Tibial artery (tissue), 4 donors: ENCODE measurements at regions not wholly inside any gene's neighbourhood (a gene's known extent, or its start where the extent isn't known, plus 50 kb on each side); places are given as distances from the start of the nearest gene placed in this dataset.
"Not testable (repeated sequence)": the region's sequence is repeated elsewhere in the genome, so short reads cannot be mapped to it uniquely, and the experiment has no call there.

Experiments
- DNase-seq, 2 donors: peaks; one replicate each; pipeline ENCODE4 v3.0.0-alpha.2; 2019
- H3K27ac ChIP-seq, 2 donors: fragments of 200-600 bp; sonication (generic) in 1 of 2; 1 replicate in 1 of 2; 2 replicates in 1 of 2; pipeline ENCODE4 v1.5.1; 2018 to 2019; ENCODE audit warnings: mild to moderate bottlenecking in 1 of 2
- H3K27me3 ChIP-seq, 2 donors: fragments of 200-600 bp; sonication (generic) in 1 of 2; one replicate each; pipeline versions ENCODE4 v1.5.1 to v1.6.0; 2016 to 2019
- H3K36me3 ChIP-seq, 3 donors: fragments of 200-600 bp; sonication (generic) in 2 of 3; one replicate each; pipeline ENCODE4 v1.5.1; 2016 to 2019; ENCODE audit warnings: mild to moderate bottlenecking in 2 of 3
- H3K4me1 ChIP-seq, 4 donors: fragments of 200-600 bp; sonication (generic) in 2 of 4; 1 replicate in 3 of 4; 2 replicates in 1 of 4; pipeline ENCODE4 v1.5.1; 2016 to 2019
- H3K4me3 ChIP-seq, 2 donors: fragments of 200-600 bp; sonication (generic) in 1 of 2; 1 replicate in 1 of 2; 2 replicates in 1 of 2; pipeline ENCODE4 v1.5.1; 2018 to 2019; ENCODE audit warnings: mild to moderate bottlenecking in 2 of 2
- H3K9me3 ChIP-seq, 3 donors: fragments of 200-600 bp; sonication (generic) in 1 of 3; one replicate each; pipeline ENCODE4 v1.5.1; 2016 to 2019
- intact Hi-C: fragments of 100-400 bp; cut with DNase I; formaldehyde crosslinking; loops from one replicate; pipeline ENCODE4 v1.15.0; 2023; ENCODE audit warnings: low total_unique reads

GRCh38 chr7:150060259-150061221 is 186.8 kb downstream of the ATP6V0E2 start:
- H3K27me3 ChIP-seq, H3K4me1 ChIP-seq, H3K9me3 ChIP-seq, H3K36me3 ChIP-seq, H3K4me3 ChIP-seq, intact Hi-C loops, H3K27ac ChIP-seq: not testable (repeated sequence)
- peak; percentile 70 to 75 for DNase-seq

DNA sequence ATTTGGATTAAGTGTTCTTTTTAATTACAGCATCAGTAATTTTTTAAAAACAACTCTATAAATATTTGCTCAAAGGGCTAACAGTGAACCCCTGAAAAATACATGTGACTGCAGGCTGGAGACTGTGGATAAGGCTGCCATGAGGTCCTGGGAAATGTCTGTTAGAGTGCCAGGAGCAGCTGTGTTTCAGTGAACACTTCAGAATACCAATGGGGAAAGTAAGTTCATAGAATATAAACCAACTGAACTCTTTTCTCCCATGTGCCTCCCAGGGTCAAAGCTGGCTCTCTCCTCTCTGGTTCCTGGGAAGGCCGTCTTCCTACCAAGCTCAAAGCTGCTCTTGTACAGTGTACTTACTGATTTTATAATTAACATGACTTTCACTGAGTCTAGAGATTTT is 189.4 kb downstream of the ATP6V0E2 start:
- H3K4me3 ChIP-seq, intact Hi-C loops, H3K36me3 ChIP-seq, DNase-seq, H3K27me3 ChIP-seq, H3K27ac ChIP-seq, H3K4me1 ChIP-seq, H3K9me3 ChIP-seq: not testable (repeated sequence)

DNA sequence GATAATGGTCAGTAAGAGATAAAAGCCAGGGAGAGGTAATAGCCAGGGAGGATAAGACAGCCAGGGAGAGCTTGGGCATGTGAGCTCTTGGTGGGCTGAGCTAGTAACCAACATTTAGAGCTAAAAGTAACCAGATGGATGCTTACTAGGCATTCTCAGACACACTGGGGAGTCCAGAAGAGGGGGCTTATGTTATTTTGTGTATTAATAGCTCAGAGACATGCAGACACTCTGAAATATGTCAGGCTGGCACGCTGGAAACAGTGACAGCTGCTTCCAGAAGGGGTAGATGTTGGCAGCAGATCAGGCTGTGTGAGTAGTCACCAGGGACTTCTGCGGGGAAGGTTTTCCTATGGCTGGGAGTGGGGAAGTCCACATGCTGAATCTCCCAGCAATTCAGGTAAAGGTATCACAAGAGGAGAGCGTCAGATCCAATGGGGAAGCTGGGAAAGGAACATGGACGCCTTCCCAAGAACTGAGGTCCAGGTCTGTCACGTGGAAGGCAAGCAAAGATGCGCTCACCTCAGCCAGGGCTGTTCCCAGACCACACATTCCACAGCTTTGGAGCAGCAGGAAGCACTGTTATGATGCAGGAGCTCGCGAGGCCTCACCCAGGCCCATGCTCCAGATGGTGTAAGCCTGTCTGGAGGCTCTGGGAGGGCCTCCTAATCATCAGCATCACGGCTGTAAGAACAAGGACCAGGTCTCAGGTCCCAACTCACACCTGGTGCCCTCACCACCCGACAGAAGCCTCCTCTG is 196.0 kb downstream of the ATP6V0E2 start:
- H3K9me3 ChIP-seq, H3K36me3 ChIP-seq, H3K4me3 ChIP-seq, intact Hi-C loops, H3K27ac ChIP-seq, H3K27me3 ChIP-seq, DNase-seq, H3K4me1 ChIP-seq: not testable (repeated sequence)

DNA sequence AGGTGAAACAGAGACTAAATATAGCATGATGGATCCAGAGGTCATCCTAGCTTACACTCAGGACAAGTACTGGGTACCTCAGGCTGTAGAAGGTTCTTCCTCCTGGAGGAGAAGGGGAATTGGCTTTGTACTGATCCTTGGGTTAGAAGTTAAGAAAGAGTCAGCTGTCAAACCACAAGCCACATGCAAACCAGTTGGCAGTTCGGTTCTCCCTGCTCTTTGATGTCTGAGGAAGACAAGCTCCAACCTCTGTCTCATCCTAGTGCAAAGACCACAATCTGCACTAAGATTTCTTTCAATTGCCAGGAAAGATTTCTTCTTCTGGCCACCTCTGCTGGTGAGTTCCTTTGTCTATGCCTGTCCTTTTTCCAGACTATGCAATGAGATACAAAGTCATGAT is 203.8 kb downstream of the ATP6V0E2 start:
- H3K9me3 ChIP-seq, H3K36me3 ChIP-seq, intact Hi-C loops, DNase-seq, H3K27me3 ChIP-seq, H3K27ac ChIP-seq, H3K4me3 ChIP-seq, H3K4me1 ChIP-seq: not testable (repeated sequence)

DNA sequence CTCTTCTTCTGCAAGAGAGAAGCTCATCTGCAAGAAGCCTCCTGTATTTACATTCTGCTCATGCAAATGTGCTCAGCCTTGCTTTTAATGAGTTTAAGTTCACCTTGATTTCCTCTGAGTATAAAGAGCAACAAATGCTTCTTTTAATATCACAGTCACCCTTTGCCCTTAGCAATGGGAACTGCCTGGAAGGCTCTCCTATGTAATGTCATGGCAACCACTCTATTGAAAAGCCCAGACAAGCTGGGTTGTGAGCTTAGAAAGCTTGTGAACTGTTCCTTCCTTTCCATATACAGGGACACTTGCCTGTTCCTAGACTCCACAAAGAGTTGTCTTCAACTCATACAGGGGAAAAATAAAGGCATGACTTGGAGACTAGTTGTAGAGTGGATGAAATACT is 208.1 kb downstream of the ATP6V0E2 start:
- H3K9me3 ChIP-seq, H3K4me1 ChIP-seq, H3K27me3 ChIP-seq, DNase-seq, H3K36me3 ChIP-seq, H3K27ac ChIP-seq, H3K4me3 ChIP-seq, intact Hi-C loops: not testable (repeated sequence)

GRCh38 chr7:150084724-150085123 is 211.0 kb downstream of the ATP6V0E2 start:
- H3K4me1 ChIP-seq, H3K4me3 ChIP-seq, H3K27me3 ChIP-seq, H3K36me3 ChIP-seq, H3K9me3 ChIP-seq, DNase-seq, H3K27ac ChIP-seq, intact Hi-C loops: not testable (repeated sequence)

- H3K4me1 ChIP-seq, H3K9me3 ChIP-seq, DNase-seq, H3K27me3 ChIP-seq, H3K27ac ChIP-seq, H3K4me3 ChIP-seq, H3K36me3 ChIP-seq, intact Hi-C loops: not testable (repeated sequence)
These were observed 213.7 kb downstream of the ATP6V0E2 start for GRCh38 chr7:150087478-150087877.

- H3K9me3 ChIP-seq, H3K27me3 ChIP-seq, DNase-seq, H3K4me3 ChIP-seq, H3K4me1 ChIP-seq, intact Hi-C loops, H3K27ac ChIP-seq, H3K36me3 ChIP-seq: not testable (repeated sequence)
These were observed 215.4 kb downstream of the ATP6V0E2 start for GRCh38 chr7:150089139-150089538.

- intact Hi-C loops, H3K4me3 ChIP-seq, H3K4me1 ChIP-seq, H3K9me3 ChIP-seq, H3K27ac ChIP-seq, H3K27me3 ChIP-seq, H3K36me3 ChIP-seq, DNase-seq: not testable (repeated sequence)
These were observed 217.0 kb downstream of the ATP6V0E2 start for GRCh38 chr7:150090776-150091175.

DNA sequence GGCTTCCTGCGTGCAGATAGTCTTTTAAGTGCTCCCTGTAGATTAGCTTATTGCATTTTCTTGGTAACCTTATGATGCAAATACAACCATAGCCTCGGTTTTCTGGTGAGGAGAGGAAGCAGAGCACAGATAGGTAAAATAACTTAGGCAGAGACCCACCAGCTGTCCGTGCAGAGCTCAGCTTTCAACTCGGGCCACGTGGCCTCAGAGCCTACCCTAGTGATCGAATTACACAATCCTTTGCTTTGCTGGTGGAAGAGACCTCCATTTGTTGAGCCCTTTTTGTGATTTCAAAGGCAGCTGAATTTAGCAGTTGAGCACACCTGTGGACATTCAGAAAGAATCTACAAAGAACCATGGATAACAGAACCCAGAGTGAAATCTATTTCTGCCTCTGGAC is 220.1 kb downstream of the ATP6V0E2 start:
- intact Hi-C loops, H3K9me3 ChIP-seq, H3K4me3 ChIP-seq, H3K27ac ChIP-seq, DNase-seq, H3K36me3 ChIP-seq, H3K27me3 ChIP-seq, H3K4me1 ChIP-seq: not testable (repeated sequence)

GRCh38 chr7:150096213-150096994 is 222.6 kb downstream of the ATP6V0E2 start:
- H3K27ac ChIP-seq, intact Hi-C loops, H3K4me1 ChIP-seq, H3K36me3 ChIP-seq, H3K9me3 ChIP-seq, H3K4me3 ChIP-seq, H3K27me3 ChIP-seq: not testable (repeated sequence)
- peak in 1 of 2 donors; percentile 22 for DNase-seq

GRCh38 chr7:150098592-150098991 is 224.6 kb upstream of the LRRC61 start:
- intact Hi-C loops, H3K4me3 ChIP-seq, H3K9me3 ChIP-seq, DNase-seq, H3K27me3 ChIP-seq, H3K4me1 ChIP-seq, H3K27ac ChIP-seq, H3K36me3 ChIP-seq: not testable (repeated sequence)

- H3K9me3 ChIP-seq, H3K4me3 ChIP-seq, DNase-seq, H3K36me3 ChIP-seq, H3K27me3 ChIP-seq, intact Hi-C loops, H3K27ac ChIP-seq, H3K4me1 ChIP-seq: not testable (repeated sequence)
These were observed 221.9 kb upstream of the LRRC61 start for GRCh38 chr7:150101282-150101681.

- H3K27ac ChIP-seq, intact Hi-C loops, H3K4me1 ChIP-seq, DNase-seq, H3K36me3 ChIP-seq, H3K9me3 ChIP-seq, H3K4me3 ChIP-seq, H3K27me3 ChIP-seq: not testable (repeated sequence)
These were observed 215.9 kb upstream of the LRRC61 start for GRCh38 chr7:150107283-150107682.
